ENCODE measurements at regions not wholly inside any gene's neighbourhood (a gene's known extent, or its start where the extent isn't known, plus 50 kb on each side); places are given as distances from the start of the nearest gene placed in this dataset.

DNA sequence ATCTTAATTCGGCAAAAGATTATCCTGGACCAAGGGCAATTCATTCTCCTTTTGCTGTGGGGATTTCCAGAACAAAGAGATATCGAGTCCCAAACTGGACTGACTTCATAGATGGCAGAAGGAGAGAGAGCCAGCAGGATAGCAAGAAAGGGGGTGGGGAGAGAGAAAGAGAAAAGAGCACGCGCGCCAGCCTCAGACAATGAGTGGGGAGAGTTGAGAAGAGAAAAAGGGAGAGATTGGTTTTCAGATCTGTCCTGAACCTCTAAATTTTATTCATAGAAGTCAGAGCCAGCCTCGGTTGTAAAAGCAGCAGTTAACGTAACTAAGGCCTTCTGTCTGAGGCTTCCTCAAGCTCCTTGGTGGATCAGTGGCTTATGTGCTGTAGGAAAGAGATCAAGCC, 55.3 kb upstream of the ALDH1B1 start:
- Histone ChIP-seq H3K36me3 (ENCODE audit: insufficient read depth, low read length) (no peaks in the 10 kb centered on the region), H3K79me2 (ENCODE audit: insufficient read depth, low read length) (no peaks in the 10 kb centered on the region), H3K4me3 (ENCODE audit: low read depth, low read length, poor library complexity, severe bottlenecking) (no peak overlapping the region), H3K27me3 (ENCODE audit: insufficient read depth, low read length) (no peaks in the 10 kb centered on the region), H3K9me2 (ENCODE audit: low read depth, low read length) (no peaks in the 10 kb centered on the region), H3K9ac (ENCODE audit: low read length) (no peak overlapping the region), H2AFZ (ENCODE audit: low read length) (no peak overlapping the region), H3K4me1 (ENCODE audit: insufficient read depth, low read length, severe bottlenecking) (no peaks in the 10 kb centered on the region), H3K4me2 (ENCODE audit: low read length) (no peak overlapping the region), H4K20me1 (ENCODE audit: insufficient read depth, low read length) (no peaks in the 10 kb centered on the region), H3K27ac (ENCODE audit: low read depth, low read length, poor library complexity, severe bottlenecking) (no peak overlapping the region), H3K9me3 (ENCODE audit: low read length) (no peaks in the 10 kb centered on the region), H3F3A (ENCODE audit: insufficient read depth, low read length) (no peaks in the 10 kb centered on the region)
- TF ChIP-seq, protein P1, sequence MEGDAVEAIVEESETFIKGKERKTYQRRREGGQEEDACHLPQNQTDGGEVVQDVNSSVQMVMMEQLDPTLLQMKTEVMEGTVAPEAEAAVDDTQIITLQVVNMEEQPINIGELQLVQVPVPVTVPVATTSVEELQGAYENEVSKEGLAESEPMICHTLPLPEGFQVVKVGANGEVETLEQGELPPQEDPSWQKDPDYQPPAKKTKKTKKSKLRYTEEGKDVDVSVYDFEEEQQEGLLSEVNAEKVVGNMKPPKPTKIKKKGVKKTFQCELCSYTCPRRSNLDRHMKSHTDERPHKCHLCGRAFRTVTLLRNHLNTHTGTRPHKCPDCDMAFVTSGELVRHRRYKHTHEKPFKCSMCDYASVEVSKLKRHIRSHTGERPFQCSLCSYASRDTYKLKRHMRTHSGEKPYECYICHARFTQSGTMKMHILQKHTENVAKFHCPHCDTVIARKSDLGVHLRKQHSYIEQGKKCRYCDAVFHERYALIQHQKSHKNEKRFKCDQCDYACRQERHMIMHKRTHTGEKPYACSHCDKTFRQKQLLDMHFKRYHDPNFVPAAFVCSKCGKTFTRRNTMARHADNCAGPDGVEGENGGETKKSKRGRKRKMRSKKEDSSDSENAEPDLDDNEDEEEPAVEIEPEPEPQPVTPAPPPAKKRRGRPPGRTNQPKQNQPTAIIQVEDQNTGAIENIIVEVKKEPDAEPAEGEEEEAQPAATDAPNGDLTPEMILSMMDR (IDR thresholded peaks at IDR 0.05; ENCODE audit: low read length): no peak
- TF ChIP-seq EZH2 (IDR thresholded peaks at IDR 0.05; ENCODE audit: borderline replicate concordance, low read length): no peak

DNA sequence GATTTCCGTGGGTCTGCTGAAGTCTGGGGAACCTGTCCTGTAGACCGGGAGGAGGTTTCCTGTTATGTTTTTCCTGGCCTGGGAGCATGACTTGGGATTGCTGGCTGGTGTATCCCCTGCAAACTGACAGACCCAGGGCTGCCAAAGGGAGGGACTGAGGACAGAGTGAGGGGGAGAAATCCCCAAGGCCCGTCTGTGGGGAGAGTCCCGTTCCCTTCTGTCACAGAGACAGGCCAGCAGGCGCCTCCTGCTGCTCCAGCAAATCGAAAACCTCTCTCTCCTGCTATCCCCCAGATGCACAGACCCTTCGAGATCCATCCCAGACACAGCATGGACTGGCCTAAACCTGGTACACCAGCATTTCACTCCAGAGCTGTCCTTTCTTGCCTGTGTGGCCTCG, 56.2 kb upstream of the ALDH1B1 start:
- Histone ChIP-seq H2AFZ (ENCODE audit: low read length) (no peak overlapping the region), H4K20me1 (ENCODE audit: insufficient read depth, low read length) (no peaks in the 10 kb centered on the region), H3K9ac (ENCODE audit: low read length) (no peak overlapping the region), H3K36me3 (ENCODE audit: insufficient read depth, low read length) (no peaks in the 10 kb centered on the region), H3K4me3 (ENCODE audit: low read depth, low read length, poor library complexity, severe bottlenecking) (no peak overlapping the region), H3F3A (ENCODE audit: insufficient read depth, low read length) (no peaks in the 10 kb centered on the region), H3K27me3 (ENCODE audit: insufficient read depth, low read length) (no peaks in the 10 kb centered on the region), H3K9me3 (ENCODE audit: low read length) (no peaks in the 10 kb centered on the region), H3K4me2 (ENCODE audit: low read length) (no peak overlapping the region), H3K9me2 (ENCODE audit: low read depth, low read length) (no peaks in the 10 kb centered on the region), H3K4me1 (ENCODE audit: insufficient read depth, low read length, severe bottlenecking) (no peaks in the 10 kb centered on the region), H3K79me2 (ENCODE audit: insufficient read depth, low read length) (no peaks in the 10 kb centered on the region), H3K27ac (ENCODE audit: low read depth, low read length, poor library complexity, severe bottlenecking) (no peak overlapping the region)
- TF ChIP-seq, protein P1 (IDR thresholded peaks at IDR 0.05; ENCODE audit: low read length): no peak
- no peak for TF ChIP-seq EZH2 (IDR thresholded peaks at IDR 0.05; ENCODE audit: borderline replicate concordance, low read length)

DNA sequence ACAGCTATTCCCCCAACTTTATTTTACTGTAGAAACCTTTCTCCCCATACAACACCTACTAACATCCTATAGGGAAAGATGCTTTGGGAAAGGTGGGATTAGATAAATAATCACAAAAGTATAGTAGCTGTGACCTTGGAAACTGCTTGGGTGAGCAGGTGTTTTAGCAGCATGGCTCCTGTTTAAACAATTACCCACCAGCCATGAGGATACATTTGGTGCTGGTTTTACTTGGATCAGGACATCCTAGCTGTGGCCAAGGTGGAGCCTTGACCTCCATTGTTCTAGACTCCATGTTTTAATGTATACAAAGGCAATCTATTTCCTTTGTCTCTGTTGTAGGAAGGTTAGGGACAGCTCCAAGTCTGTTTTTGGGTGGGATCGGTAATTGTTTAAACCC, 56.8 kb upstream of the ALDH1B1 start:
- Histone ChIP-seq H3K27me3 (ENCODE audit: insufficient read depth, low read length) (no peaks in the 10 kb centered on the region), H3K36me3 (ENCODE audit: insufficient read depth, low read length) (no peaks in the 10 kb centered on the region), H3K9me3 (ENCODE audit: low read length) (no peaks in the 10 kb centered on the region), H3F3A (ENCODE audit: insufficient read depth, low read length) (no peaks in the 10 kb centered on the region), H4K20me1 (ENCODE audit: insufficient read depth, low read length) (no peaks in the 10 kb centered on the region), H3K4me1 (ENCODE audit: insufficient read depth, low read length, severe bottlenecking) (no peaks in the 10 kb centered on the region), H3K9ac (ENCODE audit: low read length) (no peak overlapping the region), H3K4me2 (ENCODE audit: low read length) (no peak overlapping the region), H3K27ac (ENCODE audit: low read depth, low read length, poor library complexity, severe bottlenecking) (no peak overlapping the region), H2AFZ (ENCODE audit: low read length) (no peak overlapping the region), H3K4me3 (ENCODE audit: low read depth, low read length, poor library complexity, severe bottlenecking) (no peak overlapping the region), H3K79me2 (ENCODE audit: insufficient read depth, low read length) (no peaks in the 10 kb centered on the region), H3K9me2 (ENCODE audit: low read depth, low read length) (no peaks in the 10 kb centered on the region)
- TF ChIP-seq EZH2 (IDR thresholded peaks at IDR 0.05; ENCODE audit: borderline replicate concordance, low read length): no peak
- TF ChIP-seq, protein P1 (IDR thresholded peaks at IDR 0.05; ENCODE audit: low read length): no peak

All from OCI-LY1 (cell line).